DMS153 treated with DMSO at 0.1 percent for 48 hours (cell line): ENCODE measurements at regions not wholly inside any gene's neighbourhood (a gene's known extent, or its start where the extent isn't known, plus 50 kb on each side); places are given as distances from the start of the nearest gene placed in this dataset.

ENCODE experiments used
- DNase-seq: peaks from one replicate; lab custom pipeline; 2025; ENCODE audit not compliant: unreplicated experiment; lab: John Stamatoyannopoulos, UW

DNA sequence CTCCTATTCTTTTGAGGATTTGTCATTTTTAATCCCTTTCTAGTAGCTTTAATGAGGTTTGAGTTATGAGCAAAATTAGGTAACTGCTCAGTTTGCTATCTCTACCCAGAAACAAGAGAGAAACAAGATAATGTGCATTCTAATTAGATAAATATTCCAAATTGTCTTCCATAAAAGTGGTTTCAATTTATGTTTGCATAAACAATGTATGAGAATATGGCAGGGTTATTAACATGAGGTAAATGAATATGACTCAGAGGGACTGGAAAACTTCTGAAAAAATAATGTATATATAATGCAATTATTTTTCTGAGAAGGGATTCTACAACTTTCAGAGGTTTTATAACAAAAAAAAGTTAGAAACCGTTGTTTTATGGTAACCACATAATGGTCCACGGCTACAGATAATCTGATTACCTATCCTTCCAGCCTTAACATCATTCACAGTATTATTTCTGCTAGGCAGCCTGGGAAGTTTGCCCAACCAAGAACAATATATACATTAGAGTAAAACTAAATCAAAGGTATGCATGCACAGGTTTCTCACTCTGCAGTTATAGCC lies 101.2 kb downstream of the CRPPA start:
- no peak for DNase-seq

DNA sequence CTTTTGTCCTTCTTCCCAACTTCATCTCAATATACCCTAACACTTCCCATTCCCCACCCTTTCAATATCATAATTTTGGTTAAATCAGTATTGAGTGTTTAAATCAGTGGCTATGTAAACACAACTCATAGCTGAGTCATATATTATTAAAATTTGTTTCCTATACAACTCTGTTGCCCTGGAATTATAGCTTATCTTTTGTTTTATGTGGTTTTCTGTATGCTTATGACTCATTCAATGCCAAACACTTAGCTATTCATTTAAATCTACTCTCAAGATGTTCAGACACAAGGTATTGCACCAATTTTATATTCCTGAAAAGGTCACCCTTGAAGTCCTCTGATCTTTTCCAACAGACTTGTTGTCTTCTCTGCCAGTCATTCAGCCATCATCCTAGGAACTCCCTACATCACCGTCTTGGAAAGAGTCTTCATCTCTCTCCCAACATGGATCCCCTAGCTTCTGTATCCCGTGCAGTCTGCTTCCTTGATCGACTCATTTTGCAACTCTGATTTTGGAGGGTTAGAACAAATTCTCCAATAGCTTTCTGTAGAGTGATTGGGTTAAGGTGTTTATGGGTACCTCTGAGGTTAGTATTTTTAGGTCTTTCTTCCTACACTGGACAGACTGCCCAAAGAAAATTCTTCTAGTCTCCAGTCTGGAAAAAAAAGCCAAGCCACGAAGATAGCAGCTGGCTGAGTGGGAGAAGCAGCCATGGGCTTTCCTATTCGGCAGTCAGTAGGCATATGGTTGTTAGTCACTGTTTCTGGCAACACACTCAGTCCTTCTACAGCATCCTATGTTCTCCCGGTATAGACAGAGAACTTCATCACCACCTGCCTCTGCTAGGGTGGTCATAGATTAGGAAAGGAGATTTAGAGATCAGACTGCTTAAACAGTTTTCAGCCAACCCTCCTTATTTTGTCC lies 102.1 kb downstream of the CRPPA start:
- no peak for DNase-seq

DNA sequence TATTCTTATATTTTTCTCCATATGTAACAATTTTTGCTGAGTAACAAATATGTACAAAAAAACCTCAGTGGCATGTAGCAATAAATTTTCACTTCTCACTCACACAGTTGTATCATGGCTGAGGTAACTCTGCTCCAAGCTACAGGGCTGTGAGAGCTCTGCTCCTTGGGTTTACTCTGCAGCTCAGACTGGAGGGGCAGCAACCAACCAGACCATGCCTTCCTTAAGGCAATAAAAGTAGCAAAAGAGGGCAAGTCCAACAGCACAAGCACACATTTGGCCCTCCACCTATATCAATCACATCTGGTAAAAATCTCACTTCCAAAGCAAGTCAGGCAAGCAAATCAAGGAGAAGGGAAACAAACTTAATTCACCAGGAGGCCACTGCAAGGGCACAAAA lies 102.9 kb downstream of the CRPPA start:
- no peak for DNase-seq

- DNase-seq, result no peak
Measured at GRCh38 chr7:16317406-16317805, 103.9 kb downstream of the CRPPA start.

DNA sequence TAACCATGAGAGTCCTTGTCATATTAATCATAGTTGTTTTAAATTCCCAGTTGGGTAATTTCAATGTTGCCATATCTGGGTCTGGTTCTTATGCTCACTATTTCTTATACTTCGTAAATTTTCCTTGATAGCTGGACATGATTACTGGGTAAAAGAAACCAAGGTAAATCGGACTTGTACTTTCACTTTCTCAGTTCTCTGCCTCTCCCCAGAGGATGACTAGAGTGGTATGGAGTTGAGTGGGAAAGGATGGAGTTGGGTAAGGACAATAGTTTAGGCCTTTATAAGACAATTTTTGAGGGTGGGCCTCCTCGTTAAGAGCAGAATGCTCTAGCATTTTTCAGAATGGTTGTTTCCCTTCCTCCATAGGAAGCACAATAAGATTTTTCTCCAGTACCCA lies 106.1 kb downstream of the CRPPA start:
- no peak for DNase-seq

DNA sequence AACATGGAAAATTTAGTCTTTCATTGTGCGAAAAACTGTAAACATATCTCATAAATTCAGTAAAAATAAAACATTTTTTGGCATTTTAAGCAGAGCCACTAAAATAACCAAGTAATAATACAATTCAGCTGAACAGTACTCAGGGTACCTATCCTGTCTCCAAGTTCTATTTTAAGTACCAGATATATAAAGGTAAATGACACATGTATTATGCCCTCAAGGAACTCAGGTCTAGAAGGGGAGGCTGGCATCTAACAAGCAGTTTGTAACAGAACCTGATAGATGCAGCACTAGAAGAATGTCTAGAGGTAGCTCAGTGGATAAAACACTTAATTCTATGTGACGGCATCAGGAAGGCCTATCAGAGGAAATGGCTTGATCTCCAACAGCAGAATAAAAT lies 112.2 kb downstream of the CRPPA start:
- DNase-seq, result no peak

- no peak for DNase-seq
Measured at GRCh38 chr7:16301291-16301690, 120.0 kb downstream of the CRPPA start.

GRCh38 chr7:16300361-16300895 lies 120.9 kb downstream of the CRPPA start:
- no peak for DNase-seq

GRCh38 chr7:16299853-16300252 lies 121.5 kb downstream of the CRPPA start:
- no peak for DNase-seq

DNA sequence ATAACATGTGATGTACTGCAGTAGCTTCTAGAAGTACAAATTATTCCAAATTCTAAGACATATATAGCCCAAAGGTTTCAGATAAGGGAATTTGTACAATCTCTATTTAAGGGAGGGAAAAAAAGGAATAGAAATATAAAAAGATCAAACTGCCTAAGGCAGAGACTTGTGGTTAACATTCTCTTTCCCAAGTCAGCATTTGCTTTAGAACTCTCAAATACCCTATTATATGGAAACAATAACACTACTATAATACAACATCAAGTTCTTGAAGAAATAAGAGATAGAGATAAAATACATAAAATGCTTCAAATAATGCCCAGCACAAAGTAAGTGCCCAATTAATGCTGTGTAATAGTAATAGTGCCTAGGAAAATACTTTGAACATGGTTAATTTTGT lies 123.1 kb downstream of the CRPPA start:
- no peak for DNase-seq

DNA sequence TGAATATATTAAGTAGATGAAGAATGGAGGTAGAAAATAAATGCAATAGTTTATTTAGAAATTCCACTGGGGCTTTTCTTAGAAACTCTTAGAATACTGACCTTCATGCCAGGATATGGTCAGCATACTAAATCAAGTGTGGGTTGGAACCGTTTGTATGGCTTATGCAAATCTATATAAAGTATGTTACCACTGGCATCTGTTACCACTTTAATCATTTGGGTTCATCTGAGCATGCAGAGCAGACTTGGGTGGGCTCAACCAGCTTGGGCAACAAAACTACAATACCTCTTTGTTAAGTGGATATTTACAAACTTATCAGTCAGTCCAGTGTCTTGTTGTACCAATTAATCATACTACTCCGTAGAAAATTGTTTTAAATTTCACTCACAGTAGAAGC lies 125.8 kb downstream of the CRPPA start:
- DNase-seq, result no peak

- DNase-seq, result no peak
Measured at GRCh38 chr7:16293669-16294425, 127.5 kb downstream of the CRPPA start.

GRCh38 chr7:16284581-16284980 lies 136.8 kb downstream of the CRPPA start:
- DNase-seq, result no peak

DNA sequence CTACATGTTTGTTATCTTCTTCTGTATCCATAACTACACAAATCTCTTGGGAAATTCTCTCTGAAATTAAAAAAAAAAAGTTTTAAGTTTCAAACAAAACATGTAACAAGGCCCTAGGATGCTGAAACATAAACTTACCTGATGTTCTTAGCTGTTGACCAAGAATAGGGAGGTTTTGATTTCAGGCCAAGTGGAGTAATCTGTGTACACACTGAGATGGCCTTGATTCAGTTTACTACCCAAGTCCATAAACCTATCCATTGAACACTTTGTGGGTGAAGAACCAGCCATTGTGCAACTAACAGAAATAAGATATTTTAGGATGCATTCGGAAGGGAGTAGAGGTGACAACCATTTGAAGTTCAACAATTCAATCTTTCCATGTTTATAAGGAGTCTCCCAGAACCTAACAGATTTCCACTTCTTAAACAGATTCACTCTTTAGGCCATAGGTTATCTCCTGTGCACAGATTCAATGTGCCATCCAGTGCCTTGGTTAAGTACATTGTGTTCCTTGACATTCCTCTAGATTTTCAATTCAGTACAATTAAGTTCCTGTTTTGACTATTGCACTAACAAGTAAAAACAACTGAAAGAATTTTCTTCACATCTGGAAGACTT lies 143.1 kb downstream of the CRPPA start:
- DNase-seq, result no peak

DNA sequence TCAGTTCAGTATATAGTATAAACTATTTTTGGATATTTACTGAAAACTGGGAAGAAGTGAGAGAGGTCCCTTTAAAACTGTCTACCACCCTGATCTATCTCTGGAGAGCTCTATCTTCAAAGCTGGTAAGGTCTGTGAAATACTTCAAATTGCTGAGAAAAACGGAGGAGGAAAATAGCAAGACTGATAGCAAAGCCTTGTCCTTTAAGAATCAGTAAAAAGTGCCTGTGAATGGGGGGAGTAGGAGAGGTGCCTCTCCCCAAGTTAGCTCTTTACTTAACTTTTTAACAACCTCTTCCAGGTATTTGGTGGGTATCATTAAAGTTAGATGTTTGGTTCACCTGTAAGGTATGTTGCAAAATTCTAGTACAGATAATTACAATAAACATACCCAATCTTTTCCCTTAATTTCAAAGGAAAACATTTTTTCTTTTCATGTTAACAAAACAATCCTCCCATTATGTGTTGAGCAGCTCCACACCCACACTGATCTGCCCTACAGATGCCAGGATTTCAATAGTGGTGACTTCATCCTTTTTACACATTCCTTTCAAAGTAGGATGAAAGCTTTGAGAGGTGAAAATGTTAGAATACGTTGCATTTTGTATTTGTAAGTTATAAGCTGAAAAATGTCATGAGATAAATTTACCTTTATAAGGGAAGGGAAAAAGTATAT lies 149.2 kb downstream of the CRPPA start:
- DNase-seq, result no peak

- DNase-seq, result no peak
Measured at GRCh38 chr7:16271355-16271915, 149.9 kb downstream of the CRPPA start.

DNA sequence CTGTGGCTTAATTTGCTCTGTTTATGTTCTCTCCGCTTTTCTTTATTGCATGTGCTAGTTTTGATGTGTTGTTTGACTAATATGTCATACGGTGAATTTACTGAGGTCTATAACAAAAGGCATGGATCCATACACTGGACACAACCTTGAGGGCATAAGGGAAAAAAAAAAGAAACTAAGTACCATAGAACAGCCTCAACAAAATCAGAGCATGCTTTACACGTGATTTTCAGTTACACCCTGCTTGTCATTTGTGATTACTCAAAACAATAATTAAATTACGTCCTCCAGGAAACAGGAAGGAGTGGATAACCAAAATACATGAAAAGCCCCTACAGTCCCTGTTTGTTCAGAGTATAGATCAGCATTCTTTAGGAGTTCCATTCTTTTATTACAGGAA lies 150.5 kb downstream of the CRPPA start:
- no peak for DNase-seq

DNA sequence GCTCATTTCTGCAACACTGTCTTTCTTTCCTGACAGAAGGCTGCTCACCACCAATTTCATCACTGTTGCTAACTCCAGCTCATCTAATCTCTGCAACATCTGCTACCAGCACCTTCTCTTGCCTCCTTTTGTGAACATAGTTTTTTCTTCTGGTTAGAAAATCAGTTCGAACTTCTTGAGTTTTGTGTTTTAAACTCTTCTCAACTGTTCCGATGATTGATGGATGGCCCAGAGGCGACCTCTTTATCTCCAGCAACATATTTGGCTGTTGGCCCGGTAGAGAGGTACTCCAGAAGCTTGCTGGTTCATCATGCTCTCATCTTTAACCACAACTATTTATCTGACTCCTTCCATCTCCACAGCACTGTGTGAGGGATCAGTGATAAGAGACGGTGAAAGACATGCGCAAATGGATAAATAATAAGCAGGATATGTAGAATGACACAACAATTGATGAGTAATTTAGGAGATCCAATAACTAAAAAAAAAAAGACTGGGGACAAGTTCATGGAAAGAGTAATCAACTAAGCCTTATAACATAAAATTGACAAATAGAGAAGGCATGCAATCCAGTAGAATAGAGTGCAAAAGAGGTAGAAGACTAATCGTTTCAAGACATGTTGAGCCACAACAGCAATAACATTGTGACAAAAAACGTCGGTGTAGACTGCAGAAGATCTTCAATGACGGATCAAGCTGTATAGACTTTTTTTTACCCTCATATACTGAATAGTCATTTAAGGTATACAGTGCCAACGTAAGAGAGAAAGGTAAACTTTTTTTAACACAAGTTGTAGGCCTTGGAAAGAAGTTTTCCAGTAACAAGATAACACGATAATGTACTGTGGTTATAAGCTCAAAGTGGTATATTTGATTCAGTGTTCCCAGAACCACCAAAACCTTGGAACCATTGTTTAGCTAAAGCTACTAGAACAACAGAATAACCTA lies 152.2 kb downstream of the CRPPA start:
- no peak for DNase-seq
